SK-N-SH (cell line): ENCODE measurements at regions not wholly inside any gene's neighbourhood (a gene's known extent, or its start where the extent isn't known, plus 50 kb on each side); places are given as distances from the start of the nearest gene placed in this dataset.

ENCODE experiments used
- CTCF ChIA-PET: fragments of 300-600, 350-600 bp; formaldehyde crosslinking; extraction: SDS; loops from one replicate; lab custom pipeline; 2021; lab: Yijun Ruan, JAX
- POLR2A ChIA-PET: fragments of 350-600 bp; sonication (Branson Sonifier 250); formaldehyde crosslinking; extraction: SDS; loops from one replicate; lab custom pipeline; 2020; ENCODE audit warnings: antibody characterized with exemption, inconsistent platforms; lab: Yijun Ruan, JAX
- DNase-seq: peaks from one replicate; pipeline ENCODE4 v3.0.0; 2012
- H2AFZ ChIP-seq: fragments of 200-600 bp; sonication (generic); 2 replicates; pipeline ENCODE4 v1.8.1; 2016; ENCODE audit warnings: antibody characterized with exemption, mild to moderate bottlenecking, low read depth
- H3F3A ChIP-seq: fragments of 200-600 bp; sonication (generic); replicated peaks from 2 replicates; pipeline ENCODE3; 2016; ENCODE audit warnings: antibody characterized with exemption, mild to moderate bottlenecking; ENCODE audit not compliant: insufficient read depth
- H3K27ac ChIP-seq, 2 experiments: fragments of 200-500 bp in 1 of 2; fragments of 200-600 bp in 1 of 2; sonication (Bioruptor generic) in 1 of 2; sonication (generic), shearing (Covaris generic) in 1 of 2; 2 replicates each; pipeline versions ENCODE4 v1.5.1 to v1.6.1; 2014 to 2016; ENCODE audit warnings: low read depth in 2 of 2, inconsistent platforms in 1 of 2, low read length in 1 of 2, mild to moderate bottlenecking in 1 of 2, mixed read lengths in 1 of 2
- H3K27me3 ChIP-seq: fragments of 200-600 bp; sonication (generic), shearing (Covaris generic); 2 replicates; pipeline ENCODE4 v1.6.1; 2016; ENCODE audit warnings: mixed run types; ENCODE audit not compliant: insufficient read depth
- H3K36me3 ChIP-seq, 2 experiments: fragments of 200-500 bp in 1 of 2; fragments of 200-600 bp in 1 of 2; sonication (Bioruptor generic) in 1 of 2; sonication (generic) in 1 of 2; replicated peaks in 1 of 2; 2 replicates each; pipeline versions ENCODE3 to v1.5.1; 2014 to 2016; ENCODE audit warnings: low read length in 1 of 2, mild to moderate bottlenecking in 1 of 2; ENCODE audit not compliant: insufficient read depth in 2 of 2, control insufficient read depth in 1 of 2
- H3K4me1 ChIP-seq, 2 experiments: fragments of 200-500 bp in 1 of 2; fragments of 200-600 bp in 1 of 2; sonication (Bioruptor generic) in 1 of 2; sonication (generic), shearing (Covaris generic) in 1 of 2; 2 replicates each; pipeline versions ENCODE4 v1.5.1 to v1.6.1; 2014 to 2016; ENCODE audit warnings: low read depth in 1 of 2, low read length in 1 of 2, mixed run types in 1 of 2; ENCODE audit not compliant: insufficient read depth in 2 of 2, control insufficient read depth in 1 of 2
- H3K4me2 ChIP-seq: fragments of 200-600 bp; sonication (generic), shearing (Covaris generic); 2 replicates; pipeline ENCODE4 v1.6.1; 2017; ENCODE audit warnings: mixed run types
- H3K4me3 ChIP-seq, 2 experiments: fragments of 200-500 bp in 1 of 2; fragments of 200-600 bp in 1 of 2; sonication (Bioruptor generic) in 1 of 2; sonication (generic), shearing (Covaris generic) in 1 of 2; 2 replicates each; pipeline versions ENCODE4 v1.5.1 to v1.8.1; 2014 to 2016; ENCODE audit warnings: low read depth in 2 of 2, inconsistent platforms in 1 of 2, low read length in 1 of 2, mild to moderate bottlenecking in 1 of 2, mixed read lengths in 1 of 2, moderate library complexity in 1 of 2
- H3K79me2 ChIP-seq: fragments of 200-600 bp; sonication (generic); 2 replicates; pipeline ENCODE4 v1.8.1; 2017; ENCODE audit warnings: mild to moderate bottlenecking; ENCODE audit not compliant: insufficient read depth
- H3K9ac ChIP-seq: fragments of 200-600 bp; sonication (generic); 2 replicates; pipeline ENCODE4 v1.6.1; 2017; ENCODE audit warnings: mixed run types
- H3K9me2 ChIP-seq: fragments of 200-600 bp; sonication (generic); 2 replicates; pipeline ENCODE4 v1.6.1; 2017; ENCODE audit warnings: mixed run types
- H3K9me3 ChIP-seq: fragments of 200-600 bp; sonication (generic); 2 replicates; pipeline ENCODE4 v1.6.1; 2017; ENCODE audit warnings: mixed run types, mild to moderate bottlenecking, moderate library complexity
- H4K20me1 ChIP-seq: fragments of 200-600 bp; sonication (generic); 2 replicates; pipeline ENCODE4 v1.6.1; 2017; ENCODE audit warnings: mild to moderate bottlenecking, mixed run types; ENCODE audit not compliant: insufficient read depth
- CTCF ChIP-seq: fragments of 200-600 bp; sonication (generic); IDR thresholded peaks from 2 replicates; pipeline ENCODE4 v1.6.1; 2017; ENCODE audit warnings: antibody characterized with exemption, mild to moderate bottlenecking, moderate library complexity
- FOXJ3 ChIP-seq: sonication (generic); formaldehyde crosslinking; IDR thresholded peaks from 2 replicates; pipeline ENCODE4 v1.5.1; 2020; ENCODE audit warnings: mild to moderate bottlenecking, missing genetic modification reagents
- FOXM1 ChIP-seq: IDR thresholded peaks from 2 replicates; pipeline ENCODE4 v1.4.0; 2012; ENCODE audit warnings: low read depth, mild to moderate bottlenecking
- GABPA ChIP-seq: IDR thresholded peaks from 2 replicates; pipeline ENCODE4 v1.4.0; 2012; ENCODE audit warnings: low read depth, mild to moderate bottlenecking
- IRF3 ChIP-seq: fragments of 150-350 bp; IDR thresholded peaks from 2 replicates; pipeline ENCODE4 v1.6.1; 2016; ENCODE audit warnings: mild to moderate bottlenecking, low read depth, low read length
- MAX ChIP-seq: IDR thresholded peaks from 2 replicates; pipeline ENCODE4 v1.4.0; 2012; ENCODE audit warnings: low read depth
- MEF2A ChIP-seq: IDR thresholded peaks from 2 replicates; pipeline ENCODE4 v1.4.0; 2012; ENCODE audit warnings: low read depth, borderline replicate concordance
- MXI1 ChIP-seq: IDR thresholded peaks from 2 replicates; pipeline ENCODE4 v1.6.1; 2012; ENCODE audit warnings: mild to moderate bottlenecking, low read depth, low read length, improper control_type of control experiment
- NFIC ChIP-seq: IDR thresholded peaks from 2 replicates; pipeline ENCODE4 v1.4.0; 2012; ENCODE audit warnings: borderline replicate concordance
- RAD21 ChIP-seq: IDR thresholded peaks from 2 replicates; pipeline ENCODE4 v1.6.1; 2012; ENCODE audit warnings: mild to moderate bottlenecking, low read length
- REST ChIP-seq: IDR thresholded peaks from 2 replicates; pipeline ENCODE4 v1.6.1; 2012; ENCODE audit warnings: mild to moderate bottlenecking, low read depth, low read length, moderate library complexity
- RFX5 ChIP-seq: IDR thresholded peaks from 2 replicates; pipeline ENCODE4 v1.6.1; 2012; ENCODE audit warnings: mild to moderate bottlenecking, improper control_type of control experiment, low read length
- SIN3A ChIP-seq: IDR thresholded peaks from 2 replicates; pipeline ENCODE4 v1.6.1; 2012; ENCODE audit warnings: low read depth, mild to moderate bottlenecking, low read length, moderate library complexity, borderline replicate concordance
- SMC3 ChIP-seq: IDR thresholded peaks from 2 replicates; pipeline ENCODE4 v1.6.1; 2012; ENCODE audit warnings: low read depth, low read length, improper control_type of control experiment
- TEAD4 ChIP-seq: IDR thresholded peaks from 2 replicates; pipeline ENCODE4 v1.4.0; 2012; ENCODE audit warnings: mild to moderate bottlenecking, borderline replicate concordance; ENCODE audit not compliant: insufficient read depth
- YY1 ChIP-seq: IDR thresholded peaks from 2 replicates; pipeline ENCODE4 v1.4.0; 2012; ENCODE audit warnings: low read depth, mild to moderate bottlenecking
- ZBTB33 ChIP-seq: IDR thresholded peaks from 2 replicates; pipeline ENCODE4 v1.4.0; 2012; ENCODE audit warnings: low read depth, borderline replicate concordance
- WGBS: methylation state at CpG from one replicate; pipeline ENCODE4 v1.1.6; 2017; ENCODE audit warnings: low lambda C conversion rate; 5-methylcytosine and 5-hydroxymethylcytosine counted together

- H3K9me3 ChIP-seq: no peaks in the 10 kb centered on the region
- H3K27ac ChIP-seq: no peak overlapping the region
- H4K20me1 ChIP-seq: no peaks in the 10 kb centered on the region
- H3K9ac ChIP-seq: no peak overlapping the region
- POLR2A ChIA-PET: interaction anchor here (0.6 kb wide), 1 partner anchor 22 kb away, joined by 3 read pairs; no protein-coding TSS in a partner anchor
- H3K36me3 ChIP-seq: no peaks in the 10 kb centered on the region
- no peaks in the 10 kb centered on the region; the same call in 1 of the 2 replicates for H3K27me3 ChIP-seq
- H3K4me1 ChIP-seq: peaks cover 0 to 2% of the 10 kb centered on the region in 2 experiments; a peak in 1 of 4 replicates
- H3K4me2 ChIP-seq: no peak overlapping the region
- H3F3A ChIP-seq: no peaks in the 10 kb centered on the region
- H2AFZ ChIP-seq: no peak overlapping the region
- H3K79me2 ChIP-seq: no peaks in the 10 kb centered on the region
- no peak overlapping the region for H3K4me3 ChIP-seq
- peak; percentile 44 for DNase-seq
- TF ChIP-seq FOXJ3 (CRISPR knock-in tag) (no peak), SMC3 (peak; percentile 33; the same call in 1 of the 2 replicates), YY1 (no peak), IRF3 (no peak), RAD21 (peak; percentile 43), REST (no peak), CTCF (peak; percentile 47)
- TF ChIP-seq, all 33 proteins: peak for 3
- CTCF ChIA-PET: interaction anchor here (1.0 to 1.6 kb wide), 5 partner anchors 8 to 128 kb away, joined by 3 to 5 read pairs (median 5); no protein-coding TSS in a partner anchor
- H3K9me2 ChIP-seq: no peaks in the 10 kb centered on the region
- 86% methylated on average over 2 of the region's 6 CpGs for WGBS
These were observed 77.9 kb upstream of the RALY start for GRCh38 chr20:33915726-33916331.

GRCh38 chr20:33916768-33917167 lies 76.9 kb upstream of the RALY start:
- Histone ChIP-seq H3K4me1 (peaks cover 0 to 2% of the 10 kb centered on the region in 2 experiments; a peak in 1 of 4 replicates), H3K36me3 (no peaks in the 10 kb centered on the region), H3K27me3 (no peaks in the 10 kb centered on the region; the same call in 1 of the 2 replicates), H3K9me3 (no peaks in the 10 kb centered on the region), H3K79me2 (no peaks in the 10 kb centered on the region), H4K20me1 (no peaks in the 10 kb centered on the region), H2AFZ (no peak overlapping the region), H3K9ac (no peak overlapping the region), H3K4me2 (no peak overlapping the region), H3K9me2 (no peaks in the 10 kb centered on the region), H3F3A (no peaks in the 10 kb centered on the region), H3K27ac (no peak overlapping the region), H3K4me3 (no peak overlapping the region)
- no peak for DNase-seq
- POLR2A ChIA-PET: no interaction called here
- WGBS: 61% methylated on average over 2 of the region's 2 CpGs
- CTCF ChIA-PET: interaction anchor here (1.2 to 1.8 kb wide), 3 partner anchors 9 to 28 kb away, joined by 4 to 6 read pairs (median 4); no protein-coding TSS in a partner anchor
- TF ChIP-seq TEAD4: no peak
- no peak for TF ChIP-seq ZBTB33
- TF ChIP-seq NFIC: no peak
- no peak for TF ChIP-seq MAX
- TF ChIP-seq RFX5: no peak
- no peak for TF ChIP-seq MEF2A
- no peak for TF ChIP-seq SIN3A
- TF ChIP-seq GABPA: no peak
- TF ChIP-seq FOXM1: no peak
- TF ChIP-seq MXI1: no peak
